Islet precursor cell (in vitro differentiated cells): ENCODE measurements at regions not wholly inside any gene's neighbourhood (a gene's known extent, or its start where the extent isn't known, plus 50 kb on each side); places are given as distances from the start of the nearest gene placed in this dataset.

ENCODE experiments used
- DNase-seq: peaks from one replicate; pipeline ENCODE4 v3.0.0-alpha.2; 2018

DNA sequence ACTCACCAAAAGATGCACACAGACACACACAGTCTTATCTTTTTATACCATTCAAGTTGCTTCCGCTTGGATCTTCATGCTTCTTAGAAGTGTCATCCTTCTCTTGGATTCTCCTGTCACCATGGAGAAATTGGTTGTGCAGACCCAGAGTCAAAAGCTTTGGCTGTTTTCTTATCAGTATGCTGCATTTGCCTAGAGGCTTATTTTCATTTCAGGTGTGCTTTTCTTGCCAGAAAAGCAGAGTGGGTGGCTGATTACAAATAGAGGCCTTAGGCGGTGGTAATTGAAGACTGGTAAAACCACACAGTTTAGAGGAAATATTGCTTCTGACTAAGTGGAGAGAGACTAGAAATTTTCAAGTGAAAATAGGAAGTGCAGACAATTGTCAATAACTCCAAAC is 70.2 kb upstream of the TLE4 start:
- DNase-seq = peak; percentile 71

DNA sequence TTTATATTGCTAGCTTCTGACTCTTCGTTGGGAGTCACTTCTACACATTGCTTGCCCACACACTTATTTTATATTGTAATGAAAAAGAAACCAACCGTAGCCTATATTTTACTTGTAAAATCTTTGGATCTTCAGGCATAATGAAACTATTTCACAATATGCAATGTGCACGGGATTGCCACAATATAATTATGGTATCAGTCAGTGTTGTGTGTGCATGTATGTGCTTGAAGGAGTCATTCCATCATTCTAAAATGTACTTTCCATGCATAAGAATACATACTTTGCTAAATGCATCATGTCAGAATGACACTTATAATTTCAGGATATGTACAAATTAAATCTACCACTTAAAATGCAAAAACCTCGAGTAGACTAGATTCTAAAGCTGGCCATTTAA is 64.0 kb upstream of the TLE4 start:
- no peak for DNase-seq

DNA sequence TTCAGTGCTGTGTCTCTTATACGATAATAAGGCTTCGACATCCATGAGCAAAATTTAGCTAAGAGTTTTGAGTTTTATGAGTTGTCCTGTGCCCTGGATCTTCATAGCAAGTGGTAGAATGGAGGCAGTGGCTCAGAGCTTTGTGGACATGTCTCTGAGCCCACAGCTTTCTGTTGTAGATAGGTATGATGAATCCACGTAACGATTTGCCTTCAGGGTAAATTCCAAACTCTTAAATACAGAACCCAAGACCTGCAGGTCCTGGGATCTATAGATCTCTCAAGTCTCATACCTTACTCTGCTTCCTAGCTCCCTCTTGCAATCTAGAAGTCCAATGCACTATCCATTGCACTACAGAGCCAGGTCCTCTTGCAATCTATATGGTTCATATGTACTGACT is 59.5 kb upstream of the TLE4 start:
- no peak for DNase-seq
